Mucosa of rectum (tissue), 2 donors: ENCODE measurements at regions not wholly inside any gene's neighbourhood (a gene's known extent, or its start where the extent isn't known, plus 50 kb on each side); places are given as distances from the start of the nearest gene placed in this dataset.

Experiments used
- H3K27ac ChIP-seq, 2 donors: one replicate each; pipeline ENCODE4 v1.7.0; 2013; ENCODE audit warnings: inconsistent platforms in 2 of 2, low read depth in 2 of 2, low read length in 2 of 2
- H3K27me3 ChIP-seq, 2 donors: one replicate each; pipeline ENCODE4 v1.7.0; 2013; ENCODE audit warnings: low read length in 2 of 2; ENCODE audit not compliant: control insufficient read depth in 2 of 2, insufficient read depth in 2 of 2
- H3K36me3 ChIP-seq, 2 donors: one replicate each; pipeline ENCODE4 v1.7.0; 2013; ENCODE audit warnings: low read length in 2 of 2; ENCODE audit not compliant: control insufficient read depth in 2 of 2, insufficient read depth in 2 of 2
- H3K4me1 ChIP-seq, 2 donors: one replicate each; pipeline ENCODE4 v1.7.0; 2013; ENCODE audit warnings: low read length in 2 of 2, mild to moderate bottlenecking in 1 of 2; ENCODE audit not compliant: control insufficient read depth in 2 of 2, insufficient read depth in 2 of 2
- H3K4me3 ChIP-seq, 2 donors: one replicate each; pipeline ENCODE4 v1.7.0; 2013; ENCODE audit warnings: low read length in 2 of 2
- H3K9ac ChIP-seq, 2 donors: one replicate each; pipeline ENCODE4 v1.7.0; 2013; ENCODE audit warnings: low read length in 2 of 2, low read depth in 1 of 2, mild to moderate bottlenecking in 1 of 2
- H3K9me3 ChIP-seq, 2 donors: one replicate each; pipeline ENCODE4 v1.7.0; 2013; ENCODE audit warnings: low read length in 2 of 2; ENCODE audit not compliant: control insufficient read depth in 2 of 2
- donor health status: healthy.
- donor health status: Normal muscosa, but diverticular disease.

DNA sequence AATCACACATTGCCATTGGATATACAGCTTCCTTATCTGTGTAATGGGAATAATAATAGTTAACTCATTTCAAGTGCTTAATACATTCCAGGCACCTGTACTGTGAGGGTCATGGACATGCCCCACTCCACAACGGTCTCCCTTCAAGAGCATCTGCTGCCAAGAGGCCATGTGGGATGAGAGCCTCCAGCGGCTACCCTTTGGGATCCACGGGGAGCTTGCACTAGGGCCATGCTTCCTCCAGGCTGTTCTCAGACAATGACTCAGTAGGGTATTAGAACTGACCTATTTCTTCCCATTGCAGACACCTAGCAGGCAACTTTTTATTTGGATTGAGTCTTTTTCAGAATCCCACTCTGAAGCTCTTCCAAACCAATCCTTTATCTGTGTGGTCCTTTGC is 1078.9 kb downstream of the TUSC7 start:
- Histone ChIP-seq H3K4me1 (no peaks in the 10 kb centered on the region), H3K27ac (no peak overlapping the region), H3K36me3 (no peaks in the 10 kb centered on the region), H3K9me3 (no peaks in the 10 kb centered on the region), H3K4me3 (no peak overlapping the region), H3K9ac (no peak overlapping the region), H3K27me3 (no peaks in the 10 kb centered on the region)

DNA sequence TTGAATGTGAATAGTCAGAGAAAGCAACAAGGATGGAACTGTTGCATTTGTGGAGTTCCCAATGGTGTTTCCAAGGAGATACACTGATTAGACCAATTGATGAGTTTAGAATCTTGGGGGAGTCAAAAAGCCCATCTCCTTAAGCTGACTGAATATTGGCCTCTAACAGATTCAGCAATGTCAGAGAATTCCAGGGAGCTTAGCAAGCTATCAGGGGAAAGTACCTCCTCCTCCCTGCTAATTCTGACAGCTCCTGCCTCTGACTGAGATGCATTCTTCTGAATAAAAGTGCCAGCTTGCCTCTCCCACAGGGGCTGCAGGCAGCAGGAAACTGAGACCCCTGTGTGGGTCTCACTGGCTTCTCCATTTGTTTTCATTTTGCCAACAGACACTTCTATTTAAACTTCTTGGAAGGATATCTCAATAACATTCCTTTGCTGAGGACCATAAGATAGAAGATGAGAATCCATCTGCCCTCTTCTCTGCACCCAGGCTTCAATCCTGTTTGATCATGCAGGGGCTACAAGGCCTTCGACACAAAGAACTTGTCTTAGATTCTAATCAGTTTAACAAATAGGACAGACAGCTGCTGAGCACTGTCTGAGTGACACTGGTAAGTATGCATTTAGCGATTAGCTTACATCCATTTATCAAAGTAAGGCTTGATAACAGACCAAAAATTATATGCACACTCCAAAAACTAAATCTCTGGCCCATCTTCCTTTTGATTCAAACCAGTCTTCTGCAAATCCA is 1080.8 kb downstream of the TUSC7 start:
- H3K9ac ChIP-seq = no peak overlapping the region

DNA sequence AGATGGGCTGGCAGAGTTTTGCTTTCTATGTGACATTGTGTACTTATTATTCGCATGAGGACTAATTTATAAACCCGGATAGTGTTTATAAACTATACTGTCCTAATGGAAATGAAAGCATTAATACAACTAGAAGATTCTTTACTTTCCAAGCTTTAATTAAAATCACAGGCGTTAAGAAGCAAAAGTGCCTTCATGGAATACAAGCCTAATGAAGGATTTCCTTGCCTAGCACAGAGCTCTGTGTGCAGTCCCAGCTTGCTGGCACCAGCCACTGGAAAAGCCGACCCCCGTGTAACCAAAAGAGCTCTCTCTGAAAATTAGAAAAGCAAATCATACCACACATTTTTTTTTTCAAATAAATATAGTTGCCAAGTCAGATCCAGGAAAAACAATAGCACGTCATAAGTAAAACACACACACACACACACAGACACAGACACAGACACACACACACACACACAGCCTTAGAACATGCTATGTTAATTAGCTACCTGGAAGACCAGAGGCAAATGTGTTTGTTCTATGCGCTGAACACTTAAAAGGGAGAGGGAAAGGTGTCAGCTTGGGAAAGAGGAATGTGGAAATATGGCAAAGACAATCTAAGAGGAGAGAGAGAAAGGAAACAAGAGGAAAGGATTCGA is 1084.2 kb downstream of the TUSC7 start:
- Histone ChIP-seq H3K9ac (no peak overlapping the region), H3K4me1 (no peaks in the 10 kb centered on the region), H3K36me3 (no peaks in the 10 kb centered on the region), H3K27me3 (no peaks in the 10 kb centered on the region), H3K4me3 (no peak overlapping the region), H3K9me3 (no peaks in the 10 kb centered on the region), H3K27ac (no peak overlapping the region)

More for the DNA sequence above, 1080.8 kb downstream of the TUSC7 start:
- H3K4me1 ChIP-seq = no peaks in the 10 kb centered on the region
- no peaks in the 10 kb centered on the region for H3K9me3 ChIP-seq
- H3K27ac ChIP-seq = no peak overlapping the region
- no peaks in the 10 kb centered on the region for H3K27me3 ChIP-seq
- no peak overlapping the region for H3K4me3 ChIP-seq
- H3K36me3 ChIP-seq = no peaks in the 10 kb centered on the region

DNA sequence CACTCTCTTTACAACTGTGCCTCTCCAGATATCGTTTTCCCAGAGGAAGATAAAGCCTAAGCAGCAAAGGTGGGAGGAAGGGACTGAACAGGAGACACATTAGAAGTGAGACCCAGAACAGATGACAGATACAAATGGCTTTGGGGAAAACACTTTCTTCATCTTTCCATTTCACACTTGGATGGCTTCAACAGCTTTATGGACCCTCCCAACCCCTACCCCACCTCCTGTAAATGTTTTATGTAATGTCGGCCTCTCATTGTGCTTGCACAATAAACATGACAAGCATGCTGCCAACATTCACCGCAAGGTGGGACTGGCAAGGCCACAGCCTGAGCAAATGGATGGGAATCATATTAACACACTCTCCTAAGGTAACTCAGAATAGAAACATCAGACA is 1088.6 kb downstream of the TUSC7 start:
- H3K9me3 ChIP-seq = no peaks in the 10 kb centered on the region
- no peaks in the 10 kb centered on the region for H3K36me3 ChIP-seq
- no peaks in the 10 kb centered on the region for H3K4me1 ChIP-seq
- H3K27me3 ChIP-seq = no peaks in the 10 kb centered on the region
- H3K4me3 ChIP-seq = no peak overlapping the region
- H3K27ac ChIP-seq = no peak overlapping the region
- no peak overlapping the region for H3K9ac ChIP-seq

DNA sequence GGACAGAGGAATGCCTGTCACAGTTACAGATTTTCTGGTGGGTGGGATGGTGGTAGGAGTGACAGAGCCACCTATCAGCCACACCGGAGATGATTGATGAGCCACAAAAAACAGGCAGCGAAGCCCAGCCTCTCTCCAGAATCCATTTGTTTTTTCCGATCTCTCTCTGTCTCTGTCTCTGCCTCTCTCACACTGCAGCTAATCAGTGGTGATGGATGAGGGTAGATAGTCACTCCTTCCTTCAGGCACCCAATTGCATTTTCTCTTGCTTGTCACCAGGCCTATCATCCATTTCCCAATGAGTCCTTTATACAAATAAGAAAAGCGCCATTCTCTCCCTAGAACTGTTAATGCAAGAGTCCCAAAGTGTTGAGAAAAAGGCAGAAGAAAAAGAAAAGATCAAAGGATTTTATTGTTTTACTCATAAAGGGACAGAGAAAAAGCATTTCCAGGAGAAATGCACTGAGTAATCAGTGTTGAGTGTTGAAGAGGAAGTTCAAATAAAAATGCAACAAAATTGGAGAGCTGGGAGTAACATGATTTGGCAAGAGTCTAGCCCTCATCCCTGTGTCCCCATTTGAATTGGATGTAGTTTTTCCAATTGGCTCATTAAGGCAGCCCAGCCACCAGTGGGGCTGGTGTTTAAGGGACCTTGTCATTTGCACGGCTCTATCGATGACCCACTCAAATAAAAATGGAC is 1089.3 kb downstream of the TUSC7 start:
- no peak overlapping the region for H3K4me3 ChIP-seq
- no peak overlapping the region for H3K9ac ChIP-seq
- H3K9me3 ChIP-seq = no peaks in the 10 kb centered on the region
- no peak overlapping the region for H3K27ac ChIP-seq
- no peaks in the 10 kb centered on the region for H3K4me1 ChIP-seq
- no peaks in the 10 kb centered on the region for H3K36me3 ChIP-seq
- H3K27me3 ChIP-seq = no peaks in the 10 kb centered on the region

DNA sequence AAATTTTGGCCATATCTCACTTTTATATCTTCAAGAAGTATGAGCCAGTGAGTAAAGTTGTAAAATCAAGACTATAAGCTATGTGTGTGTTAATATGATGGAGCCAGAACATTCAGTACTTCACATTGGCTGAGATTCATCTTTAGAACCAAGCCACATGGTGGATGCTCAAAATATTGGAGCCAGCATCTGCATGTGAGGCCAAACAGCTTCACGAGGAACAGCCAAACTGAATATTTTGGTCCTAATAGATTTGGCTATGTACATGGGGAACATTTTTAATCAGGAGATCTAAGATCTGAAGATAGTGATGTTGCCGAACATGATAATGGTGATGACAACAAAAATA is 1089.8 kb downstream of the TUSC7 start:
- no peaks in the 10 kb centered on the region for H3K9me3 ChIP-seq
- no peaks in the 10 kb centered on the region for H3K4me1 ChIP-seq
- H3K36me3 ChIP-seq = no peaks in the 10 kb centered on the region
- no peaks in the 10 kb centered on the region for H3K27me3 ChIP-seq
- H3K27ac ChIP-seq = no peak overlapping the region
- H3K4me3 ChIP-seq = no peak overlapping the region
- no peak overlapping the region for H3K9ac ChIP-seq

DNA sequence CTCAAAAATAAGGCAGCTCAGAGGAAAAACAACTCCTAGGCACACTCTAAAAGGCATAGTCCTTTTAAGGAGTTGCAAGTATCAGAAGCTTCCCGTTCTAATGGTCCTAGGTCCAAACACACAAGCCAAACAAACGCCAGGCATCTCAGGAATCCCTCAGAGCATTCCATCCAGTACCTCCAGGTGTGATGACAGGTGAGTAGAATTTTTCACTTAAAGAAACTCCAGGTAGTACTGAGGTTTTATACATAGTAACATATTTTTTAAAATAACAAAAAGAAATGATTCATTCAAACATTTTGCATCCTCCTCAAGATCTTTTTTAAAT is 1092.3 kb downstream of the TUSC7 start:
- no peaks in the 10 kb centered on the region for H3K9me3 ChIP-seq

DNA sequence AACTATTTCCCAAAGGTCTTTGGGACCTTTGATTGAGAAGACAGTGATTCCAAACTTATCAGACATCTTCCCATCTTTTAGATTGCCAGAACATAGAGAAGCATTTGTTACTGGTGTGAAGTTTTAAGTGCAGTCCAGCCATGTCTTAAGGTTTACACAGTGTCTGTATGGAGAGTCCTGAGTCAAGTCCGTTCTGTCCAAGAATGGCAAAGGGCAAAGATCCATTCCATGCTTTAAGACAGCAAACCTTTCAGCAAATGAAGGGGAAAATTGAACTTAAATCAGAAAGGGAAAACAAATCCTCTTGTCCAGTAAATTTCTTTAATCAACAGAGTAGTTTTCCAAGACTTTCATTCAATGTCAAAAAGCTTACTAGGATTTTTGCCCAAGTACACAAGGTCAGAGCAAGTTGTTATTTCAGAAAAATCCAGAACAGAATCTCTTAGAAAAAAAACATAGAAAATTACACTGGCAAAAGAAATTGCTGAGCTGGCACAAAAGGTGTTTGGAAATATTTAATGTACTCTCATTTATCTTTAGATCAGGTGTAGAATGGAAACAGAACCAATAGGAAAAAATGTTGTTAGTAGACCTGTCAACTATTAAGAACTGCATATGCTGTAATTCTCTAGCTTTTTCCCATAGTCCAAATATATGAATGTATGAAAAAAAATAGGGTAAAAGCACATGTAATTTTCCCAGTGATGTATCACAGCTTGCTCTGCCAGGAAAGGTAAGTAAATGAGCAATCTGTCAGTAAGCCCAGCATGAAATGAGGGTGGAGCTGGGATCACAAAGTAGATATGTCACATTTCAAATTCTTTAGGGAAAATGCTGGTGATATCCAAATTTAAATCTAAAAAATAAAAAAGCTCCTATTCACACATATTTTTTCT is 1099.9 kb downstream of the TUSC7 start:
- Histone ChIP-seq H3K9me3 (no peaks in the 10 kb centered on the region), H3K27me3 (no peaks in the 10 kb centered on the region), H3K27ac (no peak overlapping the region), H3K9ac (no peak overlapping the region), H3K4me3 (no peak overlapping the region), H3K36me3 (no peaks in the 10 kb centered on the region), H3K4me1 (no peaks in the 10 kb centered on the region)

More for the DNA sequence above, 1092.3 kb downstream of the TUSC7 start:
- Histone ChIP-seq H3K27me3 (no peaks in the 10 kb centered on the region), H3K4me1 (no peaks in the 10 kb centered on the region), H3K4me3 (no peak overlapping the region), H3K36me3 (no peaks in the 10 kb centered on the region), H3K27ac (no peak overlapping the region), H3K9ac (no peak overlapping the region)

DNA sequence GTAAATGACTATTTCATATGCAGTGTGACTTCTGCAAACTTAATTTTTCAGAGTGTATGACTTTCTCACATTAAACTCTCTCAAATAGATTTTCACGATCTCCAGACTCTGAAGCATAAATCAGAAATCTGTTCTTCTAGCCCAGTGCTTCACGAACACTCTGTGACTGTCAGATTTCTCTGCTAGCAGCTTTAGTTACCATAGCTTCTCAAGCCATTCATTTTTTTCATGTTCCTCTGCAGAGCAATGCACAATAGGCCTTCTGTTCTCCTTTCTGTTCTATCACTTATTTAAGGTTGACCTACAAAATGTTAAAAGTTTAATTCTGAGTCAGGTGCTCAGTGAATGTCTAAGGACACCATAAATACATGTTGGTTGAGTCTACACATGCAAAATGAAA is 1102.2 kb downstream of the TUSC7 start:
- Histone ChIP-seq H3K9ac (no peak overlapping the region), H3K27me3 (no peaks in the 10 kb centered on the region), H3K4me3 (no peak overlapping the region), H3K9me3 (no peaks in the 10 kb centered on the region), H3K4me1 (no peaks in the 10 kb centered on the region), H3K36me3 (no peaks in the 10 kb centered on the region), H3K27ac (no peak overlapping the region)

DNA sequence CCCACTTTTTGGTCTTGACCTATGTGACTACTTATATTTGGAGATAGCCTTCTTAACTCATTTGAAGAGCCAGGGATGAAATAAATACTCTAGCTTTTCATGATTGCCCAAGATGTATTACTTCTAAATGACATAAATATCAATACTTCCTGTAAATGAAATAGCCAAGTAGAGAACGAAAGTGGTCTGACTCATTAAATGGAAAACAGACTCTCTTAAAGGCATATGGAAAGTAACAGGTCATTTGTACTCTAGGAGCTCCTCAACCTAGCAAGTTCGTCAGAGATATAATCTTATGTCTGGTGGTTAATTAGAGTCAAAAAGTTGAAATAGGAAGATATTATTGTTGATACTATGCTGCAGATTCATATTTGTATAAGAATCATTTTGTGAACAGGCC is 1105.4 kb downstream of the TUSC7 start:
- H3K27me3 ChIP-seq = no peaks in the 10 kb centered on the region
- H3K9me3 ChIP-seq = no peaks in the 10 kb centered on the region
- H3K9ac ChIP-seq = no peak overlapping the region
- no peak overlapping the region for H3K4me3 ChIP-seq
- no peaks in the 10 kb centered on the region for H3K36me3 ChIP-seq
- H3K27ac ChIP-seq = no peak overlapping the region
- no peaks in the 10 kb centered on the region for H3K4me1 ChIP-seq
